Peyer's patch (tissue), 4 donors: ENCODE measurements at regions not wholly inside any gene's neighbourhood (a gene's known extent, or its start where the extent isn't known, plus 50 kb on each side); places are given as distances from the start of the nearest gene placed in this dataset.

ENCODE experiments used
- DNase-seq, 3 donors: peaks; one replicate each; pipeline ENCODE4 v3.0.0-alpha.2; 2017 to 2019
- H3K27ac ChIP-seq, 4 donors: fragments of 200-600 bp; sonication (generic); one replicate each; pipeline ENCODE4 v1.5.1; 2016 to 2019
- H3K27me3 ChIP-seq, 2 donors: fragments of 200-600 bp; sonication (generic); one replicate each; pipeline ENCODE4 v1.5.1; 2019
- H3K36me3 ChIP-seq, 3 donors: fragments of 200-600 bp; sonication (generic); one replicate each; pipeline ENCODE4 v1.5.1; 2016 to 2019
- H3K4me1 ChIP-seq, 4 donors: fragments of 200-600 bp; sonication (generic); one replicate each; pipeline ENCODE4 v1.5.1; 2016 to 2019
- H3K4me3 ChIP-seq, 4 donors: fragments of 200-600 bp; sonication (generic); 1 replicate in 3 of 4; 2 replicates in 1 of 4; pipeline ENCODE4 v1.5.1; 2016 to 2019; ENCODE audit warnings: mild to moderate bottlenecking in 1 of 4
- H3K9me3 ChIP-seq, 4 donors: fragments of 200-600 bp; sonication (generic); one replicate each; pipeline ENCODE4 v1.5.1; 2016 to 2019; ENCODE audit warnings: mild to moderate bottlenecking in 1 of 4
- POLR2A ChIP-seq, 2 donors: fragments of 450-650 bp; IDR thresholded peaks; one replicate each; pipeline ENCODE4 v1.5.1; 2017; ENCODE audit warnings: antibody characterized with exemption in 2 of 2, mild to moderate bottlenecking in 2 of 2, moderate library complexity in 2 of 2
- TF ChIP-seq, protein P1 (sequence below), 6 experiments: fragments of 450-650 bp in 4 of 6; fragments of 200-600 bp in 2 of 6; sonication (generic) in 1 of 6; IDR thresholded peaks; one replicate each; pipeline ENCODE4 v1.5.1; 2017 to 2019; ENCODE audit warnings: antibody characterized with exemption in 6 of 6, mild to moderate bottlenecking in 3 of 6, moderate library complexity in 1 of 6

DNA sequence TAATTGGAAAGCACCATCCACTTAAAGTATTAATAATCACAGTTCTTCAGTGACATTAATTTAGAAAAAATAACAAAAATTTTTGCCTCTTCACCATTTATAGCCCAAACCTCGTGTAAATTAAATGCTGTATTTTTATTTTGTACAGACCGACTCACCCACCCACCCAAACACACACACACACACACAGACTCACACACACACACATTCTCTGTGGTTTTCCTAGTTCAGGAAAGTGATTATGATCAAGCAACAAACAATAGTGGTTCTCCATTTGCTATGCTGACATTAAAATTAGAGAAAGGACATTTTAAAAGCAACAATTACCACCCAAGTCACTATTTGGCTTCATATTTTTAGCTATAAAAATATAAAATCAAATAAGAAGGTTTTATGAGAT lies 112.5 kb upstream of the FLRT2 start:
- Histone ChIP-seq H3K27ac (no peak overlapping the region), H3K27me3 (no peaks in the 10 kb centered on the region), H3K9me3 (no peaks in the 10 kb centered on the region), H3K4me3 (no peak overlapping the region), H3K36me3 (no peaks in the 10 kb centered on the region), H3K4me1 (no peaks in the 10 kb centered on the region)
- TF ChIP-seq, protein P1, sequence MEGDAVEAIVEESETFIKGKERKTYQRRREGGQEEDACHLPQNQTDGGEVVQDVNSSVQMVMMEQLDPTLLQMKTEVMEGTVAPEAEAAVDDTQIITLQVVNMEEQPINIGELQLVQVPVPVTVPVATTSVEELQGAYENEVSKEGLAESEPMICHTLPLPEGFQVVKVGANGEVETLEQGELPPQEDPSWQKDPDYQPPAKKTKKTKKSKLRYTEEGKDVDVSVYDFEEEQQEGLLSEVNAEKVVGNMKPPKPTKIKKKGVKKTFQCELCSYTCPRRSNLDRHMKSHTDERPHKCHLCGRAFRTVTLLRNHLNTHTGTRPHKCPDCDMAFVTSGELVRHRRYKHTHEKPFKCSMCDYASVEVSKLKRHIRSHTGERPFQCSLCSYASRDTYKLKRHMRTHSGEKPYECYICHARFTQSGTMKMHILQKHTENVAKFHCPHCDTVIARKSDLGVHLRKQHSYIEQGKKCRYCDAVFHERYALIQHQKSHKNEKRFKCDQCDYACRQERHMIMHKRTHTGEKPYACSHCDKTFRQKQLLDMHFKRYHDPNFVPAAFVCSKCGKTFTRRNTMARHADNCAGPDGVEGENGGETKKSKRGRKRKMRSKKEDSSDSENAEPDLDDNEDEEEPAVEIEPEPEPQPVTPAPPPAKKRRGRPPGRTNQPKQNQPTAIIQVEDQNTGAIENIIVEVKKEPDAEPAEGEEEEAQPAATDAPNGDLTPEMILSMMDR (IDR thresholded peaks at IDR 0.05), result no peak
- no peak for TF ChIP-seq POLR2A (IDR thresholded peaks at IDR 0.05)
- no peak for DNase-seq

DNA sequence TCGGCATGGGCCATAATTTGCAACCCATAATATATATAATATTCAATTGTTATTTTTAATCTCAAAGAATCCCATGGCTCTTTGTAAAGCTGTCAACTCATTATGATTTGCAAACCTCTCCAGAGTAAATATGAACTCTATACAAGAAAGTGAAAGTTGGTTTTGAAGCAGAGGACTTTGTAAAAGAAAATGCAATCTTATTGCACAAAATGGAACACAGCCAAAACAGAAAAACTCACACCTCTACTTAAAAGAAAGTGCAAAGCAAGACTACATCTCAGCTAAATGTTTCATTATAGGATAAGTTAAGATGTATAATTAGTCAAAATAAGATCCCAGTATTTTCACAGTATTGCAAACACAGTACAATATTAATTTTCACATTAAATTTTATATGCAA lies 111.2 kb upstream of the FLRT2 start:
- TF ChIP-seq, protein P1 (IDR thresholded peaks at IDR 0.05), result no peak
- no peak for TF ChIP-seq POLR2A (IDR thresholded peaks at IDR 0.05)

GRCh38 chr14:85420278-85420677 lies 109.7 kb upstream of the FLRT2 start:
- DNase-seq, result no peak
- Histone ChIP-seq H3K36me3 (no peaks in the 10 kb centered on the region), H3K27ac (no peak overlapping the region), H3K27me3 (no peaks in the 10 kb centered on the region), H3K9me3 (no peaks in the 10 kb centered on the region), H3K4me1 (no peaks in the 10 kb centered on the region), H3K4me3 (no peak overlapping the region)
- TF ChIP-seq, protein P1 (IDR thresholded peaks at IDR 0.05), result no peak

More for the DNA sequence above, 111.2 kb upstream of the FLRT2 start:
- no peaks in the 10 kb centered on the region for H3K27me3 ChIP-seq
- no peak for DNase-seq
- no peak overlapping the region for H3K4me3 ChIP-seq
- no peak overlapping the region for H3K27ac ChIP-seq
- no peaks in the 10 kb centered on the region for H3K4me1 ChIP-seq
- H3K9me3 ChIP-seq, result no peaks in the 10 kb centered on the region
- H3K36me3 ChIP-seq, result no peaks in the 10 kb centered on the region

DNA sequence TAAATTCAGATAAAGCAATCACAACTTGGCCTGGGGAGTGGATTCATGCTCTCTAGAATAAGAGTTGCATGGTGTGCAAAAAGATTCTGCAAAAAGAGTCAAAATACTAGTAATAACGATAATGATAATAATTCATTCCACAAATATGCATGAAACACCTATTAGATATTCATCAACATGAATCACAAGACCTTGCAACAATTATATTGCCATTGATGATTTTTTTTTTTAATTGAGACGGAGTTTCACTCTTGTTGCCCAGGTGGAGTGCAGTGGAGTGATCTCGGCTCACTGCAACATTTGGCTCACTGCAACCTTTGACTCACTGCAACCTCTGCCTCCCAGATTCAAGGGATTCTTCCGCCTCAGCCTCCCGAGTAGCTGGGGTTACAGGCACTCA lies 109.2 kb upstream of the FLRT2 start:
- H3K27ac ChIP-seq, result no peak overlapping the region
- TF ChIP-seq POLR2A (IDR thresholded peaks at IDR 0.05), result no peak
- TF ChIP-seq, protein P1 (IDR thresholded peaks at IDR 0.05), result no peak
- no peaks in the 10 kb centered on the region for H3K27me3 ChIP-seq
- H3K4me1 ChIP-seq, result no peaks in the 10 kb centered on the region
- H3K36me3 ChIP-seq, result no peaks in the 10 kb centered on the region
- no peak for DNase-seq
- H3K4me3 ChIP-seq, result no peak overlapping the region
- H3K9me3 ChIP-seq, result no peaks in the 10 kb centered on the region

GRCh38 chr14:85421186-85421877 lies 108.6 kb upstream of the FLRT2 start:
- Histone ChIP-seq H3K27me3 (no peaks in the 10 kb centered on the region), H3K4me3 (no peak overlapping the region), H3K36me3 (no peaks in the 10 kb centered on the region), H3K9me3 (no peaks in the 10 kb centered on the region), H3K27ac (no peak overlapping the region), H3K4me1 (no peaks in the 10 kb centered on the region)
- TF ChIP-seq POLR2A (IDR thresholded peaks at IDR 0.05), result no peak
- TF ChIP-seq, protein P1 (IDR thresholded peaks at IDR 0.05), result no peak
- no peak for DNase-seq

- Histone ChIP-seq H3K27ac (no peak overlapping the region), H3K4me1 (no peaks in the 10 kb centered on the region), H3K27me3 (no peaks in the 10 kb centered on the region), H3K4me3 (no peak overlapping the region), H3K9me3 (no peaks in the 10 kb centered on the region), H3K36me3 (no peaks in the 10 kb centered on the region)
- no peak for DNase-seq
- no peak for TF ChIP-seq POLR2A (IDR thresholded peaks at IDR 0.05)
- TF ChIP-seq, protein P1 (IDR thresholded peaks at IDR 0.05), result no peak
Measured at GRCh38 chr14:85423889-85424288, 106.1 kb upstream of the FLRT2 start.
